ENCODE measurements at regions not wholly inside any gene's neighbourhood (a gene's known extent, or its start where the extent isn't known, plus 50 kb on each side); places are given as distances from the start of the nearest gene placed in this dataset.

- Histone ChIP-seq H3K79me2 (ENCODE audit: control insufficient read depth in 1 of 2, insufficient read depth in 2 of 2, low read length in 2 of 2) (no peaks in the 10 kb centered on the region), H2BK5ac (ENCODE audit: low read depth, low read length) (no peak overlapping the region), H3K27ac (ENCODE audit: low read depth, low read length) (no peak overlapping the region), H3K23me2 (ENCODE audit: low read depth, low read length) (no peaks in the 10 kb centered on the region), H3K79me1 (ENCODE audit: low read depth, low read length) (no peaks in the 10 kb centered on the region; the same call in 1 of the 2 replicates), H4K8ac (ENCODE audit: extremely low read depth, insufficient read depth, low read length) (no peak overlapping the region), H3K23ac (ENCODE audit: insufficient read length) (no peak overlapping the region), H3K4me2 (ENCODE audit: insufficient read depth in 1 of 2, low read depth in 2 of 2, low read length in 2 of 2) (no peak overlapping the region), H2BK15ac (ENCODE audit: low read length) (no peak overlapping the region), H2AFZ (ENCODE audit: low read length) (no peak overlapping the region), H4K91ac (replicated peaks; ENCODE audit: insufficient read length, low read length) (no peak overlapping the region), H2BK120ac (replicated peaks; ENCODE audit: low read depth, low read length) (no peak overlapping the region), H4K5ac (ENCODE audit: insufficient read length, low read depth, low read length) (no peak overlapping the region), H3K9me3 (ENCODE audit: insufficient read depth in 2 of 2, low read depth in 1 of 2, low read length in 1 of 2) (no peaks in the 10 kb centered on the region; a peak in 1 of 4 replicates), H3K36me3 (ENCODE audit: control insufficient read depth in 2 of 4, insufficient read depth in 4 of 4, low read length in 3 of 4) (no peaks in the 10 kb centered on the region), H3K4me1 (replicated peaks in 1 of 4; ENCODE audit: control insufficient read depth in 3 of 4, insufficient read depth in 4 of 4, low read length in 3 of 4) (peaks cover 0 to 3% (median 1%) of the 10 kb centered on the region in 4 experiments; a peak in 3 of 7 replicates), H2BK12ac (ENCODE audit: low read depth, low read length) (no peak overlapping the region), H3K9ac (replicated peaks in 1 of 4; ENCODE audit: extremely low read depth in 1 of 4, low read depth in 3 of 4, low read length in 3 of 4) (no peak overlapping the region), H3K56ac (replicated peaks; ENCODE audit: insufficient read length, low read depth, low read length) (no peak overlapping the region), H4K20me1 (replicated peaks in 1 of 2; ENCODE audit: control insufficient read depth in 1 of 2, insufficient read depth in 2 of 2, low read length in 2 of 2) (no peaks in the 10 kb centered on the region), H2BK20ac (ENCODE audit: low read length) (no peak overlapping the region), H2AK5ac (ENCODE audit: low read depth, low read length) (no peak overlapping the region), H3K18ac (ENCODE audit: extremely low read depth, low read length) (no peak overlapping the region), H3K4me3 (ENCODE audit: extremely low read depth in 1 of 4, insufficient read depth in 2 of 4, low read depth in 3 of 4, low read length in 4 of 4) (no peak overlapping the region), H3K4ac (replicated peaks; ENCODE audit: insufficient read length, low read depth, low read length) (no peak overlapping the region), H3K14ac (ENCODE audit: insufficient read length) (no peak overlapping the region), H3K27me3 (replicated peaks in 1 of 4; ENCODE audit: control insufficient read depth in 3 of 4, extremely low read depth in 1 of 4, insufficient read depth in 3 of 4, low read length in 3 of 4) (no peaks in the 10 kb centered on the region)
- CTCF ChIA-PET (ENCODE audit: partially characterized antibody) = interaction anchor here (0.7 to 5.4 kb wide), 13 partner anchors 13 to 753 kb away, joined by 3 to 35 read pairs (median 4); no protein-coding TSS in a partner anchor
- TF ChIP-seq JUND (IDR thresholded peaks at IDR 0.05; ENCODE audit: low read length) = no peak
- TF ChIP-seq GABPA (IDR thresholded peaks at IDR 0.05; ENCODE audit: borderline replicate concordance, insufficient read depth, low read length) = no peak
- no peak for TF ChIP-seq BACH1 (IDR thresholded peaks at IDR 0.05; ENCODE audit: low read length)
- no peak for TF ChIP-seq YY1 (IDR thresholded peaks at IDR 0.05; ENCODE audit: low read depth, low read length)
- TF ChIP-seq NRF1 (IDR thresholded peaks at IDR 0.05; ENCODE audit: low read depth, low read length) = no peak
- 85% methylated on average over 5 of the region's 5 CpGs; no CpG with 5 or more reads in 1 of the 2 experiments for WGBS, 2 experiments (ENCODE audit: extremely low coverage in 1 of 2, insufficient coverage in 1 of 2, insufficient read length in 1 of 2, insufficient replicate concordance in 2 of 2, low coverage in 1 of 2, low lambda C conversion rate in 2 of 2, missing lambda C conversion rate in 1 of 2)
- POLR2A ChIA-PET (ENCODE audit: partially characterized antibody) = no interaction called here
- no peak for DNase-seq (ENCODE audit: low read depth in 1 of 2, low spot score in 2 of 2)
- FAIRE-seq = no peak
These were observed 176.6 kb upstream of the ZBED5 start for GRCh38 chr11:11034476-11034875.

Measured in H1 (cell line).